IPS-NIHi7 (cell line): ENCODE measurements at regions not wholly inside any gene's neighbourhood (a gene's known extent, or its start where the extent isn't known, plus 50 kb on each side); places are given as distances from the start of the nearest gene placed in this dataset.

Experiments
- DNase-seq: peaks from one replicate; pipeline ENCODE4 v3.0.0; 2012; ENCODE audit warnings: mixed read lengths; ENCODE audit errors: extremely low spot score

- DNase-seq = no peak
These were observed 69.5 kb upstream of the TSLP start for GRCh38 chr5:111002036-111002435.

GRCh38 chr5:111003623-111004022 lies 67.9 kb upstream of the TSLP start:
- no peak for DNase-seq

GRCh38 chr5:111004291-111004690 lies 67.2 kb upstream of the TSLP start:
- DNase-seq = no peak

GRCh38 chr5:111010783-111011182 lies 60.7 kb upstream of the TSLP start:
- DNase-seq = no peak

GRCh38 chr5:111013011-111013410 lies 58.5 kb upstream of the TSLP start:
- no peak for DNase-seq

GRCh38 chr5:111016801-111017200 lies 54.7 kb upstream of the TSLP start:
- no peak for DNase-seq

GRCh38 chr5:111017731-111018130 lies 53.8 kb upstream of the TSLP start:
- no peak for DNase-seq
